Ascending aorta (tissue), 2 donors: ENCODE measurements at regions not wholly inside any gene's neighbourhood (a gene's known extent, or its start where the extent isn't known, plus 50 kb on each side); places are given as distances from the start of the nearest gene placed in this dataset.
"Not testable (repeated sequence)": the region's sequence is repeated elsewhere in the genome, so short reads cannot be mapped to it uniquely, and the experiment has no call there.

Source experiments
- DNase-seq, 2 donors: peaks; one replicate each; pipeline ENCODE4 v3.0.0-alpha.2; 2019; ENCODE audit warnings: low spot score in 2 of 2
- H3K27ac ChIP-seq, 2 donors: fragments of 200-600 bp; sonication (generic); one replicate each; pipeline ENCODE4 v1.5.1; 2016 to 2017; ENCODE audit warnings: mild to moderate bottlenecking in 1 of 2
- H3K27me3 ChIP-seq: fragments of 200-600 bp; sonication (generic); one replicate; pipeline ENCODE4 v1.5.1; 2017
- H3K36me3 ChIP-seq, 2 donors: fragments of 200-600 bp; sonication (generic); one replicate each; pipeline ENCODE4 v1.5.1; 2016
- H3K4me1 ChIP-seq, 2 donors: fragments of 200-600 bp; sonication (generic); one replicate each; pipeline ENCODE4 v1.5.1; 2016 to 2017; ENCODE audit warnings: mild to moderate bottlenecking in 1 of 2
- H3K4me3 ChIP-seq, 2 donors: fragments of 200-600 bp; sonication (generic); one replicate each; pipeline ENCODE4 v1.5.1; 2016 to 2017; ENCODE audit warnings: mild to moderate bottlenecking in 1 of 2
- H3K9me3 ChIP-seq, 2 donors: fragments of 200-600 bp; sonication (generic); one replicate each; pipeline ENCODE4 v1.5.1; 2016
- intact Hi-C: fragments of 100-400 bp; cut with DNase I; formaldehyde crosslinking; loops from one replicate; pipeline ENCODE4 v1.15.1; 2023
- TF ChIP-seq, protein P1 (sequence below), 3 experiments: fragments of 200-600 bp in 2 of 3; fragments of 450-650 bp in 1 of 3; sonication (generic) in 2 of 3; IDR thresholded peaks; one replicate each; pipeline ENCODE4 v1.5.1; 2016 to 2019; ENCODE audit warnings: antibody characterized with exemption in 3 of 3, mild to moderate bottlenecking in 1 of 3, moderate library complexity in 1 of 3

GRCh38 chr14:88967299-88967698, 142.8 kb downstream of the TTC8 start:
- intact Hi-C loops, result no loop called here
- Histone ChIP-seq H3K4me3 (no peak overlapping the region), H3K27ac (no peak overlapping the region), H3K4me1 (no peaks in the 10 kb centered on the region), H3K27me3 (no peaks in the 10 kb centered on the region), H3K36me3 (no peaks in the 10 kb centered on the region), H3K9me3 (no peaks in the 10 kb centered on the region)
- no peak for DNase-seq
- TF ChIP-seq, protein P1, sequence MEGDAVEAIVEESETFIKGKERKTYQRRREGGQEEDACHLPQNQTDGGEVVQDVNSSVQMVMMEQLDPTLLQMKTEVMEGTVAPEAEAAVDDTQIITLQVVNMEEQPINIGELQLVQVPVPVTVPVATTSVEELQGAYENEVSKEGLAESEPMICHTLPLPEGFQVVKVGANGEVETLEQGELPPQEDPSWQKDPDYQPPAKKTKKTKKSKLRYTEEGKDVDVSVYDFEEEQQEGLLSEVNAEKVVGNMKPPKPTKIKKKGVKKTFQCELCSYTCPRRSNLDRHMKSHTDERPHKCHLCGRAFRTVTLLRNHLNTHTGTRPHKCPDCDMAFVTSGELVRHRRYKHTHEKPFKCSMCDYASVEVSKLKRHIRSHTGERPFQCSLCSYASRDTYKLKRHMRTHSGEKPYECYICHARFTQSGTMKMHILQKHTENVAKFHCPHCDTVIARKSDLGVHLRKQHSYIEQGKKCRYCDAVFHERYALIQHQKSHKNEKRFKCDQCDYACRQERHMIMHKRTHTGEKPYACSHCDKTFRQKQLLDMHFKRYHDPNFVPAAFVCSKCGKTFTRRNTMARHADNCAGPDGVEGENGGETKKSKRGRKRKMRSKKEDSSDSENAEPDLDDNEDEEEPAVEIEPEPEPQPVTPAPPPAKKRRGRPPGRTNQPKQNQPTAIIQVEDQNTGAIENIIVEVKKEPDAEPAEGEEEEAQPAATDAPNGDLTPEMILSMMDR (IDR thresholded peaks at IDR 0.05), result no peak

GRCh38 chr14:88975043-88975830, 150.8 kb downstream of the TTC8 start:
- TF ChIP-seq, protein P1 (IDR thresholded peaks at IDR 0.05), result no peak
- Histone ChIP-seq H3K27ac (no peak overlapping the region), H3K27me3 (no peaks in the 10 kb centered on the region), H3K4me1 (no peaks in the 10 kb centered on the region), H3K4me3 (no peak overlapping the region), H3K36me3 (no peaks in the 10 kb centered on the region), H3K9me3 (no peaks in the 10 kb centered on the region)
- intact Hi-C loops, result no loop called here
- DNase-seq, result no peak

DNA sequence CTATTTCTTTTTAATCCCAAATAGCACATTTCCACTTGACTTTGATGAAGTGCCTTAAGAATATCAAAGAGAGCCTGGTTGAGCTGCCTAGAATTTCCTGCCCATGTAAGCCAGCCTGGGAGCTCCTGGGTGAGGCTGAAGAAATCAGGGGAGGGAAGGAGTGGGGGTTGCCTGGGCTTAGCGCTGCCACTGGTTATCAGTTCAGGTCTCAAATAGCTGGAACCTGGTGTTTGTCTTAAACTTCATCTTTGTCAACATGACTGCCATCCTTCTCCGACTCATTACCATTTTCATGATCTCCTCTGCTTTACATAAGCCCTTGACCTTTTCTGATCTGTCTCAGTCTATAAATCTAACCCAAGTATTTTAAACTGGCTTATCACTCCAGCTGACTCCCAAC, 151.5 kb downstream of the TTC8 start:
- intact Hi-C loops, result no loop called here
- no peaks in the 10 kb centered on the region for H3K9me3 ChIP-seq

DNA sequence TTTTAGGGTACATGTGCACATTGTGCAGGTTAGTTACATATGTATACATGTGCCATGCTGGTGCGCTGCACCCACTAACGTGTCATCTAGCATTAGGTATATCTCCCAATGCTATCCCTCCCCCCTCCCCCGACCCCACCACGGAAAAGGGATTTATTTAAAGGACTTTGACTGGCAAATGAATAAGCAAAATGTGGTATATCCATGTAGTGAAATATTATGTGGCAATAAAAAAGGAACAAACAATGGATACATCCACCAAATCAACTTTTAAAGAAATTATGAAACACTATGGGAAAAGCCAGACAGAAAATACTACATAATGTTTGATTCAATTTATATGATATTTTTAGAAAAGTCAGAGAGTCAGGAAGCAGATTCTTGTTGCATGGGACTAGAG, 156.5 kb downstream of the TTC8 start:
- H3K4me1 ChIP-seq, H3K27me3 ChIP-seq, H3K4me3 ChIP-seq, intact Hi-C loops, DNase-seq, H3K9me3 ChIP-seq, H3K27ac ChIP-seq, H3K36me3 ChIP-seq: not testable (repeated sequence)

More for the DNA sequence above, 151.5 kb downstream of the TTC8 start:
- H3K36me3 ChIP-seq, result no peaks in the 10 kb centered on the region
- no peak for DNase-seq
- no peak overlapping the region for H3K27ac ChIP-seq
- no peak overlapping the region for H3K4me3 ChIP-seq
- TF ChIP-seq, protein P1 (IDR thresholded peaks at IDR 0.05), result no peak
- H3K4me1 ChIP-seq, result no peaks in the 10 kb centered on the region
- H3K27me3 ChIP-seq, result no peaks in the 10 kb centered on the region

- H3K27ac ChIP-seq, result no peak overlapping the region
- no peak for DNase-seq
- no peaks in the 10 kb centered on the region for H3K27me3 ChIP-seq
- H3K4me3 ChIP-seq, result no peak overlapping the region
- H3K36me3 ChIP-seq, result no peaks in the 10 kb centered on the region
- peaks cover 0 to 4% of the 10 kb centered on the region in 2 donors for H3K9me3 ChIP-seq
- TF ChIP-seq, protein P1 (IDR thresholded peaks at IDR 0.05), result no peak
- H3K4me1 ChIP-seq, result no peaks in the 10 kb centered on the region
- intact Hi-C loops, result no loop called here
Observed at GRCh38 chr14:88981948-88982347, 157.5 kb downstream of the TTC8 start.

DNA sequence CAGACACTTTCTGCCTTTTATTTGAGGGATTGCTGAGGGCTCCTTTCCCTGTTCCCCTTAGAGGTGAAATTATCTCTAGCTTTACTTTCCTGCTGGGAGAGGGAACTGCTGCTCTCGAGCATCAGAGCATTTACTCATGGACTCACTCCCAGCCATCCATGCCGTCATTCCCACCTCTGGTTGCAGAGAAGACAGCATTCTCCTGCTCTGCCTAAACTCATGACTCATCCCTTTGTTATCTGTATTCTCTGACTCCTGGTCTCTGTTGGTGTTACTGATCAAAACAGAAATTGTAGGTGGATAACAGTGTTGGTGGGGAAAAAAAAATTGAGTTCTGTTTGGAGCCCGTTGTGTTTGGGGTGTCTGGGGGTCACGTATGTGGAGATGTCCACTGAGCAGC, 159.3 kb downstream of the TTC8 start:
- H3K4me3 ChIP-seq, result no peak overlapping the region
- no peak for DNase-seq
- H3K27me3 ChIP-seq, result no peaks in the 10 kb centered on the region
- H3K36me3 ChIP-seq, result no peaks in the 10 kb centered on the region
- intact Hi-C loops, result no loop called here
- no peaks in the 10 kb centered on the region for H3K4me1 ChIP-seq
- H3K27ac ChIP-seq, result no peak overlapping the region
- TF ChIP-seq, protein P1 (IDR thresholded peaks at IDR 0.05), result no peak
- peaks cover 0 to 9% of the 10 kb centered on the region in 2 donors for H3K9me3 ChIP-seq
